H9 (cell line): ENCODE measurements at regions not wholly inside any gene's neighbourhood (a gene's known extent, or its start where the extent isn't known, plus 50 kb on each side); places are given as distances from the start of the nearest gene placed in this dataset.

Experiments
- DNase-seq: peaks from one replicate; pipeline ENCODE4 v3.0.0-alpha.2; 2017
- H2AFZ ChIP-seq: one replicate; pipeline ENCODE4 v1.6.1; 2013; ENCODE audit warnings: mild to moderate bottlenecking, low read length, control low read depth, moderate library complexity
- H2AK5ac ChIP-seq: 2 replicates; pipeline ENCODE4 v1.6.1; 2013; ENCODE audit warnings: low read length, control low read depth, mixed read lengths; ENCODE audit not compliant: insufficient read length
- H2BK120ac ChIP-seq: one replicate; pipeline ENCODE4 v1.6.1; 2013; ENCODE audit warnings: low read depth, mild to moderate bottlenecking, low read length, control low read depth, inconsistent platforms; ENCODE audit not compliant: poor library complexity, severe bottlenecking
- H2BK12ac ChIP-seq: 2 replicates; pipeline ENCODE4 v1.6.1; 2013; ENCODE audit warnings: low read length, control low read depth, mixed read lengths, low read depth; ENCODE audit not compliant: insufficient read length
- H2BK15ac ChIP-seq: 2 replicates; pipeline ENCODE4 v1.6.1; 2013; ENCODE audit warnings: low read depth, low read length, control low read depth
- H2BK20ac ChIP-seq: one replicate; pipeline ENCODE4 v1.6.1; 2013; ENCODE audit warnings: low read depth, mild to moderate bottlenecking, low read length, control low read depth, inconsistent platforms; ENCODE audit not compliant: poor library complexity, severe bottlenecking
- H2BK5ac ChIP-seq: 2 replicates; pipeline ENCODE4 v1.6.1; 2013; ENCODE audit warnings: low read length, control low read depth, mixed read lengths; ENCODE audit not compliant: insufficient read length
- H3K14ac ChIP-seq: 2 replicates; pipeline ENCODE4 v1.6.1; 2013; ENCODE audit warnings: low read length, control low read depth; ENCODE audit not compliant: insufficient read depth
- H3K18ac ChIP-seq: 2 replicates; pipeline ENCODE4 v1.6.1; 2013; ENCODE audit warnings: low read depth, mild to moderate bottlenecking, mixed read lengths, low read length, control low read depth; ENCODE audit not compliant: insufficient read length
- H3K23ac ChIP-seq: 2 replicates; pipeline ENCODE4 v1.6.1; 2013; ENCODE audit warnings: low read length, control low read depth, mixed read lengths, low read depth; ENCODE audit not compliant: insufficient read length
- H3K23me2 ChIP-seq: 2 replicates; pipeline ENCODE4 v1.6.1; 2013; ENCODE audit warnings: low read depth, mild to moderate bottlenecking, mixed read lengths, low read length, control low read depth; ENCODE audit not compliant: insufficient read length, poor library complexity, severe bottlenecking
- H3K27ac ChIP-seq: 2 replicates; pipeline ENCODE4 v1.5.1; 2013; ENCODE audit warnings: low read length, control low read depth, mixed read lengths, low read depth; ENCODE audit not compliant: insufficient read length
- H3K27me3 ChIP-seq: 2 replicates; pipeline ENCODE4 v1.6.1; 2013; ENCODE audit warnings: low read length, control low read depth, inconsistent platforms; ENCODE audit not compliant: insufficient read depth
- H3K4ac ChIP-seq: 2 replicates; pipeline ENCODE4 v1.6.1; 2013; ENCODE audit warnings: low read depth, mild to moderate bottlenecking, control low read depth, inconsistent platforms, low read length, moderate library complexity
- H3K4me1 ChIP-seq: 2 replicates; pipeline ENCODE4 v1.6.1; 2013; ENCODE audit warnings: low read length, control low read depth, inconsistent platforms; ENCODE audit not compliant: insufficient read depth
- H3K4me2 ChIP-seq: 2 replicates; pipeline ENCODE4 v1.6.1; 2013; ENCODE audit warnings: low read length, control low read depth, mixed read lengths; ENCODE audit not compliant: insufficient read length, insufficient read depth
- H3K56ac ChIP-seq: 2 replicates; pipeline ENCODE4 v1.6.1; 2013; ENCODE audit warnings: low read depth, mild to moderate bottlenecking, mixed read lengths, low read length, control low read depth; ENCODE audit not compliant: insufficient read length
- H3K79me1 ChIP-seq: 2 replicates; pipeline ENCODE4 v1.6.1; 2013; ENCODE audit warnings: low read depth, mild to moderate bottlenecking, moderate library complexity, low read length, control low read depth, inconsistent platforms; ENCODE audit not compliant: insufficient read depth, poor library complexity, severe bottlenecking
- H3K79me2 ChIP-seq: 2 replicates; pipeline ENCODE4 v1.6.1; 2013; ENCODE audit warnings: low read length, control low read depth, inconsistent platforms; ENCODE audit not compliant: insufficient read depth
- H3K9ac ChIP-seq: 2 replicates; pipeline ENCODE4 v1.6.1; 2013; ENCODE audit warnings: low read length, control low read depth, mixed read lengths; ENCODE audit not compliant: insufficient read length; ENCODE audit errors: extremely low read depth
- H3K9me3 ChIP-seq: one replicate; pipeline ENCODE4 v1.6.1; 2013; ENCODE audit warnings: low read depth, low read length, inconsistent platforms; ENCODE audit not compliant: control insufficient read depth
- H3T11ph ChIP-seq: one replicate; pipeline ENCODE4 v1.6.1; 2013; ENCODE audit warnings: mild to moderate bottlenecking, low read length, control low read depth, inconsistent platforms
- H4K20me1 ChIP-seq: one replicate; pipeline ENCODE4 v1.6.1; 2013; ENCODE audit not compliant: control insufficient read depth, insufficient read length, insufficient read depth
- H4K5ac ChIP-seq: 2 replicates; pipeline ENCODE4 v1.6.1; 2013; ENCODE audit warnings: low read depth, mild to moderate bottlenecking, mixed read lengths, low read length, control low read depth; ENCODE audit not compliant: insufficient read length
- H4K8ac ChIP-seq: replicated peaks from 2 replicates; pipeline ENCODE4 v1.6.1; 2013; ENCODE audit warnings: low read length, control low read depth, mixed read lengths, low read depth; ENCODE audit not compliant: insufficient read length
- H4K91ac ChIP-seq: 2 replicates; pipeline ENCODE4 v1.6.1; 2013; ENCODE audit warnings: low read depth, mild to moderate bottlenecking, moderate library complexity, mixed read lengths, low read length, control low read depth; ENCODE audit not compliant: insufficient read length
- H3K27ac Mint-ChIP-seq, 3 experiments: 2 replicates in 2 of 3; 3 replicates in 1 of 3; pipeline ENCODE4 v1.8.0; 2020 to 2021; ENCODE audit warnings: mixed read lengths in 3 of 3, mild to moderate bottlenecking in 1 of 3, moderate library complexity in 1 of 3
- H3K27me3 Mint-ChIP-seq: 2 replicates; pipeline ENCODE4 v1.8.0; 2021; ENCODE audit warnings: low read depth, mild to moderate bottlenecking, moderate library complexity, mixed read lengths
- H3K36me3 Mint-ChIP-seq, 3 experiments: 2 replicates in 2 of 3; 3 replicates in 1 of 3; pipeline ENCODE4 v1.8.0; 2020 to 2021; ENCODE audit warnings: low read depth in 3 of 3, mixed read lengths in 3 of 3; ENCODE audit not compliant: insufficient read depth in 1 of 3
- H3K4me1 Mint-ChIP-seq, 2 experiments: 2 replicates each; pipeline ENCODE4 v1.8.0; 2020; ENCODE audit warnings: mixed read lengths in 2 of 2
- H3K4me3 Mint-ChIP-seq, 2 experiments: 2 replicates in 1 of 2; 3 replicates in 1 of 2; pipeline ENCODE4 v1.8.0; 2020 to 2021; ENCODE audit warnings: mild to moderate bottlenecking in 2 of 2, mixed read lengths in 2 of 2, moderate library complexity in 1 of 2
- H3K9me3 Mint-ChIP-seq, 2 experiments: 2 replicates in 1 of 2; 3 replicates in 1 of 2; pipeline ENCODE4 v1.8.0; 2020; ENCODE audit warnings: mild to moderate bottlenecking in 2 of 2, mixed read lengths in 2 of 2, moderate library complexity in 1 of 2
- WGBS: extraction: QIAGEN DNeasy Blood & Tissue Kit; methylation state at CpG from one replicate; pipeline ENCODE4 v1.1.7; 2013; ENCODE audit warnings: missing lambda C conversion rate, low lambda C conversion rate, mixed read lengths; ENCODE audit not compliant: insufficient read length; ENCODE audit errors: extremely low coverage; 5-methylcytosine and 5-hydroxymethylcytosine counted together
- TF ChIP-seq, protein P1 (sequence below): fragments of 200-600 bp; sonication (generic); conservative IDR thresholded peaks from 3 replicates; pipeline ENCODE4 v1.8.0; 2021; ENCODE audit warnings: antibody characterized with exemption, mild to moderate bottlenecking

DNA sequence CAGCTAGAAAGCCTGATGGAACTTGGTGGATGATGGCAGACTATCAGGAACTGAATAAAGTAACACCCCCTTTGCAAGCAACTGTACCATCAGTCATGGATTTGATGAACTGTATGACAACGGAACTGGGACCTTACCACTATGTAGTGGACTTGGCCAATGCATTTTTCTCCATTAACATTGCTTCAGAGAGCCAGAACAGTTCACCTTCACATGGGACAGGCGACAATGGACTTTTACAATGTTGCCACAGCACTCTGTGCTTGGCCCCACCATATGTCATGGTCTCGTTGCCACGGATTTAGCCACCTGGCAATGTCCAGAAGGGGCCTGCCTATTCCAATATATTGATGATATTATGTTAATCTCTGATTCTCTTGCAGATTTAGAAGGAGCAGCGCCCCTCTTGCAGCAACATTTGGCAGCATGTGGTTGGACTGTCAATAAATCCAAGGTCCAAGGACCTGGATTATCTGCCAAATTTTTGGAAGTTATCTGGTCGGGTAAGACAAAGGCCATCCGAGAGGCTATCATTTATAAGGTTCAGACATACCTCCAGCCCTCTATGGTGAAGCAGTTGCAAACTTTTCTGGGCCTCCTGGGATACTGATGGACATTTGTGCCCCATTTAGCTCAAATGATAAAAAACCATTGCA, 52.2 kb upstream of the ZC3H15 start:
- no peak overlapping the region for H3K9ac ChIP-seq
- DNase-seq: no peak
- WGBS: no CpG with 5 or more reads among the region's 7 CpGs
- no peak overlapping the region for H2BK12ac ChIP-seq
- TF ChIP-seq, protein P1, sequence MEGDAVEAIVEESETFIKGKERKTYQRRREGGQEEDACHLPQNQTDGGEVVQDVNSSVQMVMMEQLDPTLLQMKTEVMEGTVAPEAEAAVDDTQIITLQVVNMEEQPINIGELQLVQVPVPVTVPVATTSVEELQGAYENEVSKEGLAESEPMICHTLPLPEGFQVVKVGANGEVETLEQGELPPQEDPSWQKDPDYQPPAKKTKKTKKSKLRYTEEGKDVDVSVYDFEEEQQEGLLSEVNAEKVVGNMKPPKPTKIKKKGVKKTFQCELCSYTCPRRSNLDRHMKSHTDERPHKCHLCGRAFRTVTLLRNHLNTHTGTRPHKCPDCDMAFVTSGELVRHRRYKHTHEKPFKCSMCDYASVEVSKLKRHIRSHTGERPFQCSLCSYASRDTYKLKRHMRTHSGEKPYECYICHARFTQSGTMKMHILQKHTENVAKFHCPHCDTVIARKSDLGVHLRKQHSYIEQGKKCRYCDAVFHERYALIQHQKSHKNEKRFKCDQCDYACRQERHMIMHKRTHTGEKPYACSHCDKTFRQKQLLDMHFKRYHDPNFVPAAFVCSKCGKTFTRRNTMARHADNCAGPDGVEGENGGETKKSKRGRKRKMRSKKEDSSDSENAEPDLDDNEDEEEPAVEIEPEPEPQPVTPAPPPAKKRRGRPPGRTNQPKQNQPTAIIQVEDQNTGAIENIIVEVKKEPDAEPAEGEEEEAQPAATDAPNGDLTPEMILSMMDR: no peak
- no peaks in the 10 kb centered on the region for H3K79me1 ChIP-seq
- no peaks in the 10 kb centered on the region for H3K4me1 ChIP-seq
- no peak overlapping the region for H2AK5ac ChIP-seq
- H2BK15ac ChIP-seq: no peak overlapping the region
- H3K27ac ChIP-seq: no peak overlapping the region
- no peak overlapping the region for H4K91ac ChIP-seq
- H3K36me3 Mint-ChIP-seq: peaks cover 14 to 25% (median 21%) of the 10 kb centered on the region in 3 experiments
- no peaks in the 10 kb centered on the region for H3K27me3 Mint-ChIP-seq
- no peaks in the 10 kb centered on the region for H3K23me2 ChIP-seq
- H3K4me1 Mint-ChIP-seq: no peaks in the 10 kb centered on the region; a peak in 1 of 4 replicates
- H3K9me3 Mint-ChIP-seq: peaks cover 14 to 17% of the 10 kb centered on the region in 2 experiments
- no peak overlapping the region for H3K14ac ChIP-seq
- H3K27me3 ChIP-seq: no peaks in the 10 kb centered on the region
- no peak overlapping the region for H3K27ac Mint-ChIP-seq
- H4K5ac ChIP-seq: no peak overlapping the region
- no peak overlapping the region for H2BK20ac ChIP-seq
- no peak overlapping the region for H3K4ac ChIP-seq
- no peaks in the 10 kb centered on the region for H3K79me2 ChIP-seq
- H4K20me1 ChIP-seq: no peaks in the 10 kb centered on the region
- no peak overlapping the region for H2BK120ac ChIP-seq
- no peak overlapping the region for H4K8ac ChIP-seq
- no peak overlapping the region for H2AFZ ChIP-seq
- H3K4me2 ChIP-seq: no peak overlapping the region
- H3K18ac ChIP-seq: no peak overlapping the region
- no peak overlapping the region for H3T11ph ChIP-seq
- no peak overlapping the region for H3K23ac ChIP-seq
- no peak overlapping the region for H3K4me3 Mint-ChIP-seq
- H3K9me3 ChIP-seq: no peaks in the 10 kb centered on the region
- no peak overlapping the region for H2BK5ac ChIP-seq
- no peak overlapping the region for H3K56ac ChIP-seq
